ENCODE measurements at regions not wholly inside any gene's neighbourhood (a gene's known extent, or its start where the extent isn't known, plus 50 kb on each side); places are given as distances from the start of the nearest gene placed in this dataset.

DNA sequence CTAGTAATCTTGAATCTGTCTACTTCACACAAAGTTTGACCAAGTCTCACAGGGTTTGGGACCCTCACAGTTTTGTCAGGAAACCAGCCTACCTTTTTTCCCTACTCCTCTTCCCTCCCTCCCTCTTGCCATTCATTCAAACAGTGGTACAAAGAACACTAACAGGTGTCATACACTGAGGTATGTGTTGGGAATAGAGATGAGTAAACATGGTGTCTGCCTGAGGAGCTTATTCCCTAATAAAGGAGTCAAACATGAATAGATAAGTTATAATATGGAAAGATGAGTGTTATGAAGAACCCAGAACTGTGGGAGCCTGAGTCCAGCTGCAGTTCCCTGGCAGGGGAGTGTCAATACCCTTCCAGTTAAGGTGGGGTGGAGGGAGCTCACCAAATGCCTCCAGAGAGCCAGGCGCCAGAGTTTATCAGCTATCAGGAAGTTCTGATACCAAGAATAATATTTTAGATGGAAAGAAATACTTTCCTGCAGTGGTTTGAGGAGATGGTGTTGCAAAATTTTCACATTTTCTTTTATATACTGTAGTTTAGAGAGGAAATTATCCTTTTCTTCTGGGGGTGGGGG lies 183.4 kb upstream of the NR3C1 start:
- Histone ChIP-seq H3K4ac (ENCODE audit: low read depth, low read length) (no peak overlapping the region), H3K9ac (ENCODE audit: low read length) (no peak overlapping the region), H2BK120ac (ENCODE audit: low read depth, low read length) (peak overlapping the region; percentile 23), H4K5ac (ENCODE audit: low read length) (no peak overlapping the region), H3K27me3 (ENCODE audit: insufficient read depth, low read length, poor library complexity) (no peaks in the 10 kb centered on the region), H2BK15ac (replicated peaks; ENCODE audit: low read depth) (no peak overlapping the region), H2BK5ac (ENCODE audit: low read length) (no peak overlapping the region), H3K4me1 (ENCODE audit: control insufficient read depth, low read depth, low read length) (no peaks in the 10 kb centered on the region), H3K4me3 (ENCODE audit: low read length) (no peak overlapping the region), H4K8ac (ENCODE audit: low read depth, low read length) (no peak overlapping the region), H3K56ac (ENCODE audit: low read length) (no peak overlapping the region), H3K79me1 (ENCODE audit: low read length) (no peaks in the 10 kb centered on the region), H3K23ac (ENCODE audit: low read length) (no peak overlapping the region), H3K4me2 (ENCODE audit: low read length) (no peak overlapping the region), H3K18ac (ENCODE audit: low read length) (no peak overlapping the region), H3K27ac (ENCODE audit: low read depth, low read length) (no peak overlapping the region), H2AK5ac (ENCODE audit: low read length) (no peak overlapping the region), H3K36me3 (ENCODE audit: control insufficient read depth, insufficient read depth, low read length) (no peaks in the 10 kb centered on the region), H3K79me2 (ENCODE audit: control insufficient read depth, insufficient read depth, low read length) (no peaks in the 10 kb centered on the region)
- no CpG with 5 or more reads among the region's 1 CpG for WGBS (ENCODE audit: extremely low coverage, insufficient coverage, low lambda C conversion rate)
- no peak for DNase-seq

DNA sequence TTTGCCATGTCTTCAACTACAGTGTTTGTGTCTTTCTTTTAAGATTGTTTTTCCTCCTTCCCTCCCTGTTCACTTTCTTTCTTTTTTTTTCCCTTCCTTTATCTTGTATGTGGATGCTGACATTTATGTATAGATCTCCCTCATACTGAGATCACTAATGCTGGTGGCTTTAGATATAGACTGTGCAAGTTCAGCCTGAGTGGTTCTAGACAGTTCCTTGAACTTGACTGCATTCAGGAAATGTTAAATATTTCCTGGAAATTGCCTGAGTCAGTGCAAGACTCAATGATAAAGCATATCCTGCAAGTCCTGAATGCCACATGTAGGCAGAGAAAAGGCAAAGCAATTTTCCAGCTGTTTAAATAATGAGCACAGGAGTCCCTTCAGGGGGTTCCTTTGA lies 182.5 kb upstream of the NR3C1 start:
- no peak for DNase-seq

DNA sequence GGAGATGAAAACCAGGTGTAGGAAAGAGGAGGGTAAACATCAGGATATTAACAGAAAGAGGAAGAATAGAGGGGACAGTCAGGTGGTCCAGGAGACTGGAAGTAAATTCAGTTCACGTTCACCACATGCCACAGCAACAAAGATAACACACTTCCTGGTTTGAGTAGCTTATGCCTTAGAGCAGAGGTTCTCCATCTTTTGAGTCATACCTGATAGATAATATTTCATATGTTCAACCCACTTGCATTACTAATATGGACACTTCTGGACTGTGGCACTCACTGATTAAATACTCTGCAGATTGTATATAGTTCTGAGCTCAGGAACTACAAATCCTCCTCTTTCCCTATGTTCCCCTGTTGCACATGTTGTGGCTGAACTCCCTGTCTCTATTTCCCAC lies 179.9 kb upstream of the NR3C1 start:
- Histone ChIP-seq H3K18ac (ENCODE audit: low read length) (no peak overlapping the region), H2BK5ac (ENCODE audit: low read length) (no peak overlapping the region), H3K4me2 (ENCODE audit: low read length) (no peak overlapping the region), H4K8ac (ENCODE audit: low read depth, low read length) (no peak overlapping the region), H3K4ac (ENCODE audit: low read depth, low read length) (no peak overlapping the region), H3K4me1 (ENCODE audit: control insufficient read depth, low read depth, low read length) (no peaks in the 10 kb centered on the region), H3K56ac (ENCODE audit: low read length) (no peak overlapping the region), H2BK120ac (ENCODE audit: low read depth, low read length) (no peak overlapping the region), H2BK15ac (replicated peaks; ENCODE audit: low read depth) (no peak overlapping the region), H3K4me3 (ENCODE audit: low read length) (no peak overlapping the region), H3K9ac (ENCODE audit: low read length) (no peak overlapping the region), H3K79me1 (ENCODE audit: low read length) (no peaks in the 10 kb centered on the region), H3K27me3 (ENCODE audit: insufficient read depth, low read length, poor library complexity) (no peaks in the 10 kb centered on the region), H3K36me3 (ENCODE audit: control insufficient read depth, insufficient read depth, low read length) (no peaks in the 10 kb centered on the region), H4K5ac (ENCODE audit: low read length) (no peak overlapping the region), H3K27ac (ENCODE audit: low read depth, low read length) (no peak overlapping the region), H3K79me2 (ENCODE audit: control insufficient read depth, insufficient read depth, low read length) (no peaks in the 10 kb centered on the region), H3K23ac (ENCODE audit: low read length) (no peak overlapping the region), H2AK5ac (ENCODE audit: low read length) (no peak overlapping the region)
- no peak for DNase-seq
- no CpG with 5 or more reads among the region's 1 CpG for WGBS (ENCODE audit: extremely low coverage, insufficient coverage, low lambda C conversion rate)

More for the DNA sequence above, 182.5 kb upstream of the NR3C1 start:
- H3K36me3 ChIP-seq (ENCODE audit: control insufficient read depth, insufficient read depth, low read length), result no peaks in the 10 kb centered on the region
- no peaks in the 10 kb centered on the region for H3K79me2 ChIP-seq (ENCODE audit: control insufficient read depth, insufficient read depth, low read length)
- no peaks in the 10 kb centered on the region for H3K27me3 ChIP-seq (ENCODE audit: insufficient read depth, low read length, poor library complexity)
- H3K4me2 ChIP-seq (ENCODE audit: low read length), result no peak overlapping the region
- no peak overlapping the region for H3K4me3 ChIP-seq (ENCODE audit: low read length)
- H3K27ac ChIP-seq (ENCODE audit: low read depth, low read length), result no peak overlapping the region
- no peak overlapping the region for H2AK5ac ChIP-seq (ENCODE audit: low read length)
- no peak overlapping the region for H2BK120ac ChIP-seq (ENCODE audit: low read depth, low read length)
- H3K79me1 ChIP-seq (ENCODE audit: low read length), result no peaks in the 10 kb centered on the region
- H3K56ac ChIP-seq (ENCODE audit: low read length), result no peak overlapping the region
- H4K5ac ChIP-seq (ENCODE audit: low read length), result no peak overlapping the region
- no peak overlapping the region for H2BK5ac ChIP-seq (ENCODE audit: low read length)
- no peak overlapping the region for H2BK15ac ChIP-seq (replicated peaks; ENCODE audit: low read depth)
- no peak overlapping the region for H3K18ac ChIP-seq (ENCODE audit: low read length)
- no peak overlapping the region for H3K23ac ChIP-seq (ENCODE audit: low read length)
- H3K4ac ChIP-seq (ENCODE audit: low read depth, low read length), result no peak overlapping the region
- H4K8ac ChIP-seq (ENCODE audit: low read depth, low read length), result no peak overlapping the region
- H3K4me1 ChIP-seq (ENCODE audit: control insufficient read depth, low read depth, low read length), result no peaks in the 10 kb centered on the region
- H3K9ac ChIP-seq (ENCODE audit: low read length), result no peak overlapping the region

DNA sequence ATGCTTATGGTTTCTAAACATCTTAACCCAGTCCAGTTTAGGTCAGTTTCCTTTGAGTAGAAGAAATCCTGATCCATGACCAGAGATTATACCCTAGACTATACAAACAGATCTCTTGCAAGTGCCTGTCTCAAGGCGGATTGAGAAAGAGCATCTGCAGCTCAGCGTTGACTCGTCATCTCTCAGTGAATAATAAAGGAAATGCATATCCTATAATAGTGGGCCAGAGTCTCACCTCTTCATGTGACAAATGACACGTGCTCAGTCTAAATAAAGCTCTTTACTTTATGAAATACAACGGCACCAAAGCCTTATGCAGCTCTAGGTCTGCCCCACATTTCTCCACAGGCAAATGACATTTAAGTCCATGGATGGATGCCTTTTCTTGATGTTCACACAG lies 179.4 kb upstream of the NR3C1 start:
- Histone ChIP-seq H2BK15ac (replicated peaks; ENCODE audit: low read depth) (no peak overlapping the region), H4K5ac (ENCODE audit: low read length) (no peak overlapping the region), H3K27me3 (ENCODE audit: insufficient read depth, low read length, poor library complexity) (no peaks in the 10 kb centered on the region), H3K4ac (ENCODE audit: low read depth, low read length) (no peak overlapping the region), H3K4me2 (ENCODE audit: low read length) (no peak overlapping the region), H3K79me1 (ENCODE audit: low read length) (no peaks in the 10 kb centered on the region), H3K79me2 (ENCODE audit: control insufficient read depth, insufficient read depth, low read length) (no peaks in the 10 kb centered on the region), H3K56ac (ENCODE audit: low read length) (no peak overlapping the region), H2BK120ac (ENCODE audit: low read depth, low read length) (no peak overlapping the region), H3K23ac (ENCODE audit: low read length) (no peak overlapping the region), H3K36me3 (ENCODE audit: control insufficient read depth, insufficient read depth, low read length) (no peaks in the 10 kb centered on the region), H3K4me3 (ENCODE audit: low read length) (no peak overlapping the region), H3K4me1 (ENCODE audit: control insufficient read depth, low read depth, low read length) (no peaks in the 10 kb centered on the region), H2AK5ac (ENCODE audit: low read length) (no peak overlapping the region), H4K8ac (ENCODE audit: low read depth, low read length) (no peak overlapping the region), H3K27ac (ENCODE audit: low read depth, low read length) (no peak overlapping the region), H3K18ac (ENCODE audit: low read length) (no peak overlapping the region), H2BK5ac (ENCODE audit: low read length) (no peak overlapping the region), H3K9ac (ENCODE audit: low read length) (no peak overlapping the region)
- no peak for DNase-seq
- no CpG with 5 or more reads among the region's 5 CpGs for WGBS (ENCODE audit: extremely low coverage, insufficient coverage, low lambda C conversion rate)

DNA sequence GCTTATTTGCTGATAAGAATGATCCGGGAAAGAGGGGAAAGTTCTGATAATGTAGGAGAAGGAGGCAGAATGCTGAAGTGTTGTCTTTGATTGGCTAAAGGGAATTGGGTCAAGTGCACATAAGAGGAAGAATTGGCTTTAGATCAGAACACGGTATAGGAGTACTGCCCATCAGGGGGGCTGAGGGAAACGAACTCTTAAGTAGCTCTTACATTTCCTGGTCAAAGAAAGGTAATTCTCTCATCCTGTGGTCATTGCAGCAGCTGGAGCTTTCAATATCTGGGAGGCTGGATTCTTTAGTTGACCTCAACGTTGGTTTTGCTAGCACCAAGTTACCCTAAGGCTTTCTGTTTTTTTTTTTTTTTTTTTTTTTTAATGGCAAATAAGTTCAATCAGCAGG lies 178.7 kb upstream of the NR3C1 start:
- no peaks in the 10 kb centered on the region for H3K79me1 ChIP-seq (ENCODE audit: low read length)
- no peak overlapping the region for H3K23ac ChIP-seq (ENCODE audit: low read length)
- H3K18ac ChIP-seq (ENCODE audit: low read length), result no peak overlapping the region
- no peaks in the 10 kb centered on the region for H3K36me3 ChIP-seq (ENCODE audit: control insufficient read depth, insufficient read depth, low read length)
- H3K4ac ChIP-seq (ENCODE audit: low read depth, low read length), result no peak overlapping the region
- no CpG with 5 or more reads among the region's 4 CpGs for WGBS (ENCODE audit: extremely low coverage, insufficient coverage, low lambda C conversion rate)
- no peak for DNase-seq
- H3K79me2 ChIP-seq (ENCODE audit: control insufficient read depth, insufficient read depth, low read length), result no peaks in the 10 kb centered on the region
- H2AK5ac ChIP-seq (ENCODE audit: low read length), result no peak overlapping the region
- no peak overlapping the region for H2BK120ac ChIP-seq (ENCODE audit: low read depth, low read length)
- no peaks in the 10 kb centered on the region for H3K27me3 ChIP-seq (ENCODE audit: insufficient read depth, low read length, poor library complexity)
- no peak overlapping the region for H4K5ac ChIP-seq (ENCODE audit: low read length)
- no peak overlapping the region for H3K4me3 ChIP-seq (ENCODE audit: low read length)
- H4K8ac ChIP-seq (ENCODE audit: low read depth, low read length), result no peak overlapping the region
- H3K56ac ChIP-seq (ENCODE audit: low read length), result no peak overlapping the region
- H3K9ac ChIP-seq (ENCODE audit: low read length), result no peak overlapping the region
- no peaks in the 10 kb centered on the region for H3K4me1 ChIP-seq (ENCODE audit: control insufficient read depth, low read depth, low read length)
- no peak overlapping the region for H2BK15ac ChIP-seq (replicated peaks; ENCODE audit: low read depth)
- no peak overlapping the region for H2BK5ac ChIP-seq (ENCODE audit: low read length)
- H3K27ac ChIP-seq (ENCODE audit: low read depth, low read length), result no peak overlapping the region
- no peak overlapping the region for H3K4me2 ChIP-seq (ENCODE audit: low read length)

DNA sequence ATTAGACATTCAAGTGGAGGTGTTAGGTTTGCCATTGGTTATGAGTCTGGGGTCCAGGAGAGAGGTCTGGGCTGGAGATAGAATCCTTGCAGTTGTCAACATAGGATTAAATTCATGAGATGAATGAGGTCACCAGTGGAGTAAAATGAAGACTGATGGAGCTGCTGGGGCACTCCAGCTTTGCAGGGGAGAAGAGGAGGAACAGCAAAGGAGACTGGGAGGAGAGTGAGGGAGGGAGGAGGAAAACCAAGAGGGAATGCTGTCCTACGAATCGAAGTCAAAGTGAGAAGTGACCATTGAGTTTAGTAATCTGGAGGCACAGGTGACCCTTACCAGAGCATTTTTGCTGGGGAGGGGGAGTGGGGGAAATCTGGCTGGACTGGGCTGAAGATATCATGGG lies 178.2 kb upstream of the NR3C1 start:
- Histone ChIP-seq H2BK15ac (replicated peaks; ENCODE audit: low read depth) (no peak overlapping the region), H2BK120ac (ENCODE audit: low read depth, low read length) (no peak overlapping the region), H3K4me1 (ENCODE audit: control insufficient read depth, low read depth, low read length) (no peaks in the 10 kb centered on the region), H2AK5ac (ENCODE audit: low read length) (no peak overlapping the region), H3K56ac (ENCODE audit: low read length) (no peak overlapping the region), H3K18ac (ENCODE audit: low read length) (no peak overlapping the region), H3K4ac (ENCODE audit: low read depth, low read length) (no peak overlapping the region), H3K79me1 (ENCODE audit: low read length) (no peaks in the 10 kb centered on the region), H3K36me3 (ENCODE audit: control insufficient read depth, insufficient read depth, low read length) (no peaks in the 10 kb centered on the region), H3K79me2 (ENCODE audit: control insufficient read depth, insufficient read depth, low read length) (no peaks in the 10 kb centered on the region), H3K23ac (ENCODE audit: low read length) (no peak overlapping the region), H4K8ac (ENCODE audit: low read depth, low read length) (no peak overlapping the region), H2BK5ac (ENCODE audit: low read length) (no peak overlapping the region), H3K9ac (ENCODE audit: low read length) (no peak overlapping the region), H4K5ac (ENCODE audit: low read length) (no peak overlapping the region), H3K27me3 (ENCODE audit: insufficient read depth, low read length, poor library complexity) (no peaks in the 10 kb centered on the region), H3K27ac (ENCODE audit: low read depth, low read length) (no peak overlapping the region), H3K4me2 (ENCODE audit: low read length) (no peak overlapping the region), H3K4me3 (ENCODE audit: low read length) (no peak overlapping the region)
- WGBS (ENCODE audit: extremely low coverage, insufficient coverage, low lambda C conversion rate), result no CpG with 5 or more reads among the region's 2 CpGs
- no peak for DNase-seq

Data from mesendoderm (in vitro differentiated cells).